ENCODE measurements at regions not wholly inside any gene's neighbourhood (a gene's known extent, or its start where the extent isn't known, plus 50 kb on each side); places are given as distances from the start of the nearest gene placed in this dataset.
"Not testable (repeated sequence)": the region's sequence is repeated elsewhere in the genome, so short reads cannot be mapped to it uniquely, and the experiment has no call there.

DNA sequence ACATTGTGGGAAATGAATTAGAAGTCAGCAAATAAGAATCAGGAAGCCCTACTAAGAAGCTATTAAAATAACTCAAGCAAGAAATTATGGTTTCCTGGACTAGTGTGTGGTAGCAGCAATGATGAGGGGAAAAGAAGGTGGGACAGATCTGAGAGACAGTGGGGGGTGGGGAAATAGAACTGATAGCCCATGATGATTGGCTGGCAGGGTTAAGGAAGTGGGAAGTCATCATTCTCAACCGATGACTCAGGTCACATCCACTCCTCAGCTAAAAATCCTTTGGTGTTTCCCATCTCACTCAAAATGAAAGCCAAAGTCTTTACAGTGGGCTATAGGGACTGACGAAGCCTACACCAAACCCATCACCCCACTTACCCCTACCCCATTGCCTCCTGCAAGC lies 153.9 kb upstream of the ARHGEF26 start:
- Histone ChIP-seq H3K4me3 (ENCODE audit: low read depth in 1 of 2, low read length in 2 of 2) (no peak overlapping the region), H3K9ac (ENCODE audit: low read length) (no peak overlapping the region), H3K9me3 (ENCODE audit: low read length) (no peaks in the 10 kb centered on the region), H3K27ac (ENCODE audit: low read depth, low read length) (no peak overlapping the region), H3K4me1 (ENCODE audit: insufficient read depth, low read length) (no peaks in the 10 kb centered on the region), H3K36me3 (ENCODE audit: insufficient read depth, low read length) (no peaks in the 10 kb centered on the region), H3K27me3 (ENCODE audit: control insufficient read depth in 1 of 2, insufficient read depth in 2 of 2, low read length in 2 of 2) (no peaks in the 10 kb centered on the region)

- H3K36me3 ChIP-seq (ENCODE audit: insufficient read depth, low read length): no peaks in the 10 kb centered on the region
- H3K27me3 ChIP-seq (ENCODE audit: control insufficient read depth in 1 of 2, insufficient read depth in 2 of 2, low read length in 2 of 2): no peaks in the 10 kb centered on the region
- H3K27ac ChIP-seq (ENCODE audit: low read depth, low read length): no peak overlapping the region
- H3K9ac ChIP-seq (ENCODE audit: low read length): no peak overlapping the region
- no peaks in the 10 kb centered on the region for H3K4me1 ChIP-seq (ENCODE audit: insufficient read depth, low read length)
- H3K9me3 ChIP-seq (ENCODE audit: low read length): no peaks in the 10 kb centered on the region
- no peak overlapping the region for H3K4me3 ChIP-seq (ENCODE audit: low read depth in 1 of 2, low read length in 2 of 2)
Observed at GRCh38 chr3:153970047-153970446, 151.1 kb upstream of the ARHGEF26 start.

GRCh38 chr3:153970741-153971347 lies 150.3 kb upstream of the ARHGEF26 start:
- Histone ChIP-seq H3K36me3 (ENCODE audit: insufficient read depth, low read length) (no peaks in the 10 kb centered on the region), H3K9me3 (ENCODE audit: low read length) (no peaks in the 10 kb centered on the region), H3K27ac (ENCODE audit: low read depth, low read length) (no peak overlapping the region), H3K4me3 (ENCODE audit: low read depth in 1 of 2, low read length in 2 of 2) (no peak overlapping the region), H3K27me3 (ENCODE audit: control insufficient read depth in 1 of 2, insufficient read depth in 2 of 2, low read length in 2 of 2) (no peaks in the 10 kb centered on the region), H3K9ac (ENCODE audit: low read length) (no peak overlapping the region), H3K4me1 (ENCODE audit: insufficient read depth, low read length) (peaks cover 4% of the 10 kb centered on the region)

DNA sequence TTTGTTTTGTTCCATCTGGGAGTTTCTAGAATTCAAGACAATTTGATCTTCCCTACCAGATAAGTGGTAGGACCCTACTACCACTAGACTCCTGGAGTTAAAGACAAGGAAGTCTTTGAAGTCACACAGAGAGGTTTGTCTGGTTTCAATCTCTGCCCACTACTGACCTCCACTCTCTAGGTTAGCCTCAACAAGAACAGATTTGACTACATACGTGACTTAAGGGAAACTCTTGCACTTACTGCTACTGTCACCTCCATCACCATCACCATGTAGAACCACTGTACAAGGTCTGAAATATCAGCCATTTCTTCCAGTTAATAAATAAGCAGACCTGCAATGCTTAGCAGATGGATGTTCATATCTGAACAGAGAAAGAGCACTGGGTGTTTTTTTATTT lies 148.3 kb upstream of the ARHGEF26 start:
- Histone ChIP-seq H3K9ac (ENCODE audit: low read length) (no peak overlapping the region), H3K4me1 (ENCODE audit: insufficient read depth, low read length) (peaks cover 16% of the 10 kb centered on the region), H3K27ac (ENCODE audit: low read depth, low read length) (no peak overlapping the region), H3K36me3 (ENCODE audit: insufficient read depth, low read length) (no peaks in the 10 kb centered on the region), H3K4me3 (ENCODE audit: low read depth in 1 of 2, low read length in 2 of 2) (no peak overlapping the region), H3K27me3 (ENCODE audit: control insufficient read depth in 1 of 2, insufficient read depth in 2 of 2, low read length in 2 of 2) (no peaks in the 10 kb centered on the region), H3K9me3 (ENCODE audit: low read length) (no peaks in the 10 kb centered on the region)

GRCh38 chr3:153973722-153974265 lies 147.4 kb upstream of the ARHGEF26 start:
- Histone ChIP-seq H3K9me3 (ENCODE audit: low read length) (no peaks in the 10 kb centered on the region), H3K4me1 (ENCODE audit: insufficient read depth, low read length) (peaks cover 20% of the 10 kb centered on the region), H3K27me3 (ENCODE audit: control insufficient read depth in 1 of 2, insufficient read depth in 2 of 2, low read length in 2 of 2) (no peaks in the 10 kb centered on the region), H3K27ac (ENCODE audit: low read depth, low read length) (no peak overlapping the region), H3K36me3 (ENCODE audit: insufficient read depth, low read length) (no peaks in the 10 kb centered on the region), H3K4me3 (ENCODE audit: low read depth in 1 of 2, low read length in 2 of 2) (no peak overlapping the region), H3K9ac (ENCODE audit: low read length) (no peak overlapping the region)

GRCh38 chr3:153974614-153975013 lies 146.6 kb upstream of the ARHGEF26 start:
- Histone ChIP-seq H3K4me1 (ENCODE audit: insufficient read depth, low read length) (peaks cover 25% of the 10 kb centered on the region), H3K36me3 (ENCODE audit: insufficient read depth, low read length) (no peaks in the 10 kb centered on the region), H3K9ac (ENCODE audit: low read length) (no peak overlapping the region), H3K27me3 (ENCODE audit: control insufficient read depth in 1 of 2, insufficient read depth in 2 of 2, low read length in 2 of 2) (no peaks in the 10 kb centered on the region), H3K4me3 (ENCODE audit: low read depth in 1 of 2, low read length in 2 of 2) (no peak overlapping the region), H3K27ac (ENCODE audit: low read depth, low read length) (no peak overlapping the region), H3K9me3 (ENCODE audit: low read length) (no peaks in the 10 kb centered on the region)

GRCh38 chr3:153976891-153977554 lies 144.2 kb upstream of the ARHGEF26 start:
- Histone ChIP-seq H3K4me1 (ENCODE audit: insufficient read depth, low read length) (peaks cover 27% of the 10 kb centered on the region), H3K27ac (ENCODE audit: low read depth, low read length) (no peak overlapping the region), H3K4me3 (ENCODE audit: low read depth in 1 of 2, low read length in 2 of 2) (no peak overlapping the region), H3K9me3 (ENCODE audit: low read length) (no peaks in the 10 kb centered on the region), H3K27me3 (ENCODE audit: control insufficient read depth in 1 of 2, insufficient read depth in 2 of 2, low read length in 2 of 2) (no peaks in the 10 kb centered on the region), H3K36me3 (ENCODE audit: insufficient read depth, low read length) (no peaks in the 10 kb centered on the region), H3K9ac (ENCODE audit: low read length) (no peak overlapping the region)

DNA sequence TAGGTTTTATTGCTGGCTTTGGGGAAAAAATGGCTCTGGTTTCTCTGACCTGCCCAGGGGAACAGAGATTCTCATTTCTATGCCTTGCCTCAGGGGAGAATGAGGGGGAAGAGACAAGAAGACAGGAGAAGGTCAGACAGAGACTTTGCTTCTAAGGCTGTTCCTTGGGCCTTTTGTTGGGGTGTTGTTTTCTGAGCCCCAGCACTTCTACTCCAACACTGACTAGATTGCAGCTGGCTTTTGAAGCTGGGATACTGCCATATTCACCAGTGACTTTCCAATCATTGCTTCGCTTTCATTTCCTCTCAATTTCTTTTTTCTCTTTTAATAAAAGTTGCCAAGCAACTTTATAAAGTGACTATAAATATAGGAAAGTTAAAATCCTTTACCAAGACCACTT lies 143.2 kb upstream of the ARHGEF26 start:
- peak overlapping the region in 1 of 2 donors; percentile 23 for H3K4me3 ChIP-seq (ENCODE audit: low read depth in 1 of 2, low read length in 2 of 2)
- no peaks in the 10 kb centered on the region for H3K9me3 ChIP-seq (ENCODE audit: low read length)
- no peak overlapping the region for H3K27ac ChIP-seq (ENCODE audit: low read depth, low read length)
- H3K27me3 ChIP-seq (ENCODE audit: control insufficient read depth in 1 of 2, insufficient read depth in 2 of 2, low read length in 2 of 2): no peaks in the 10 kb centered on the region
- peaks cover 27% of the 10 kb centered on the region for H3K4me1 ChIP-seq (ENCODE audit: insufficient read depth, low read length)
- no peak overlapping the region for H3K9ac ChIP-seq (ENCODE audit: low read length)
- no peaks in the 10 kb centered on the region for H3K36me3 ChIP-seq (ENCODE audit: insufficient read depth, low read length)

- Histone ChIP-seq H3K27ac (ENCODE audit: low read depth, low read length) (no peak overlapping the region), H3K9ac (ENCODE audit: low read length) (no peak overlapping the region), H3K36me3 (ENCODE audit: insufficient read depth, low read length) (no peaks in the 10 kb centered on the region), H3K4me1 (ENCODE audit: insufficient read depth, low read length) (peaks cover 27% of the 10 kb centered on the region), H3K27me3 (ENCODE audit: control insufficient read depth in 1 of 2, insufficient read depth in 2 of 2, low read length in 2 of 2) (no peaks in the 10 kb centered on the region), H3K9me3 (ENCODE audit: low read length) (no peaks in the 10 kb centered on the region), H3K4me3 (ENCODE audit: low read depth in 1 of 2, low read length in 2 of 2) (no peak overlapping the region)
Observed at GRCh38 chr3:153979418-153980251, 141.6 kb upstream of the ARHGEF26 start.

- H3K36me3 ChIP-seq (ENCODE audit: insufficient read depth, low read length): no peaks in the 10 kb centered on the region
- H3K4me1 ChIP-seq (ENCODE audit: insufficient read depth, low read length): peaks cover 27% of the 10 kb centered on the region
- no peak overlapping the region for H3K4me3 ChIP-seq (ENCODE audit: low read depth in 1 of 2, low read length in 2 of 2)
- H3K9ac ChIP-seq (ENCODE audit: low read length): no peak overlapping the region
- no peaks in the 10 kb centered on the region for H3K27me3 ChIP-seq (ENCODE audit: control insufficient read depth in 1 of 2, insufficient read depth in 2 of 2, low read length in 2 of 2)
- no peak overlapping the region for H3K27ac ChIP-seq (ENCODE audit: low read depth, low read length)
- H3K9me3 ChIP-seq (ENCODE audit: low read length): no peaks in the 10 kb centered on the region
Observed at GRCh38 chr3:153980252-153980590, 141.0 kb upstream of the ARHGEF26 start.

DNA sequence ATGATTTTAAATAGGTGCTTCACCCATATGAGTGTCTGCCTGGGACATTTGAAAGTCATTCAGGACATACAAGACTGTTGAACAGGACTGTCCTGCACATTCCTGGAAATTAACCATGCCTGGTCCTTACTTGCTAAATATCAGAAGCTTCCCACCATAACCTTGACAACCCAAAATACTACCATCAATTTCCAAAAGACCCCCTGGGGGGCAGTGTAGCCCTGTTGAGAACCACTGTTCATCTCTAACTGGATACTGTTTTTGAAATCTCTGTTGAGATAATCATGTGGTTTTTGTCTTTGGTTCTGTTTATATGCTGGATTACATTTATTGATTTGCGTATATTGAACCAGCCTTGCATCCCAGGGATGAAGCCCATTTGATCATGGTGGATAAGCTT lies 123.8 kb upstream of the ARHGEF26 start:
- H3K36me3 ChIP-seq (ENCODE audit: insufficient read depth, low read length); H3K27me3 ChIP-seq (ENCODE audit: control insufficient read depth in 1 of 2, insufficient read depth in 2 of 2, low read length in 2 of 2); H3K4me3 ChIP-seq (ENCODE audit: low read depth in 1 of 2, low read length in 2 of 2); H3K9ac ChIP-seq (ENCODE audit: low read length); H3K27ac ChIP-seq (ENCODE audit: low read depth, low read length); H3K9me3 ChIP-seq (ENCODE audit: low read length); H3K4me1 ChIP-seq (ENCODE audit: insufficient read depth, low read length): not testable (repeated sequence)
